HepG2 (cell line): ENCODE measurements at regions not wholly inside any gene's neighbourhood (a gene's known extent, or its start where the extent isn't known, plus 50 kb on each side); places are given as distances from the start of the nearest gene placed in this dataset.
A peak's percentile ranks its signal among the peaks of the same experiment; 100 is the strongest.

Experiments used
- ATAC-seq: fragments of 200-7000 bp; cut with Tn5 transposase; 3 replicates; pipeline ENCODE4 v1.9.1; 2020; ENCODE audit warnings: mild to moderate bottlenecking, moderate library complexity
- BruUV-seq: library from RNA; stranded (reverse); fragments of 400-500 nt; replicated peaks from 2 replicates; lab custom pipeline; 2021; lab: Mats Ljungman, UMichigan
- CTCF ChIA-PET: fragments of 300-600 bp; formaldehyde crosslinking; extraction: SDS; loops from one replicate; lab custom pipeline; 2021; ENCODE audit warnings: low total read pairs, inconsistent platforms, low intra/inter-chr PET ratio; lab: Yijun Ruan, JAX
- POLR2A ChIA-PET: fragments of 350-600 bp; sonication (Branson Sonifier 250); formaldehyde crosslinking; loops from one replicate; lab custom pipeline; 2020; ENCODE audit warnings: antibody characterized with exemption, inconsistent platforms; lab: Yijun Ruan, JAX
- DNase-seq: peaks from one replicate; pipeline ENCODE4 v3.0.0-alpha.2; 2015; ENCODE audit warnings: low spot score
- FAIRE-seq: peaks from 3 replicates; lab custom pipeline; 2011; peaks lifted over from hg19 to GRCh38; lab: Jason Lieb, UNC
- H2AFZ ChIP-seq: one replicate; pipeline ENCODE4 v1.6.1; 2011; ENCODE audit warnings: low read length, inconsistent platforms
- H3K27ac ChIP-seq: fragments of 300-600 bp; 3 replicates; pipeline ENCODE4 v1.8.0; 2011; ENCODE audit warnings: mixed run types, mild to moderate bottlenecking, mixed read lengths, low read length, inconsistent platforms; ENCODE audit not compliant: insufficient read depth; ENCODE audit errors: extremely low read length
- H3K27me3 ChIP-seq, 2 experiments: fragments of 200-600 bp in 1 of 2; 2 replicates in 1 of 2; 3 replicates in 1 of 2; pipeline versions ENCODE4 v1.6.0 to v1.8.0; 2011; ENCODE audit warnings: low read length in 2 of 2, mild to moderate bottlenecking in 2 of 2, moderate library complexity in 2 of 2, inconsistent platforms in 1 of 2; ENCODE audit not compliant: insufficient read depth in 2 of 2, control insufficient read depth in 1 of 2
- H3K36me3 ChIP-seq, 2 experiments: fragments of 200-600 bp in 1 of 2; replicated peaks in 1 of 2; 2 replicates in 1 of 2; 3 replicates in 1 of 2; pipeline versions ENCODE4 v1.5.1 to v1.8.0; 2011; ENCODE audit warnings: low read length in 2 of 2, inconsistent platforms in 1 of 2; ENCODE audit not compliant: insufficient read depth in 2 of 2, control insufficient read depth in 1 of 2
- H3K4me1 ChIP-seq: 2 replicates; pipeline ENCODE4 v1.5.1; 2012; ENCODE audit warnings: low read length, inconsistent platforms; ENCODE audit not compliant: insufficient read depth
- H3K4me2 ChIP-seq: 2 replicates; pipeline ENCODE4 v1.6.0; 2011; ENCODE audit warnings: low read depth, low read length, inconsistent platforms
- H3K4me3 ChIP-seq, 3 experiments: fragments of 200-600 bp in 1 of 3; sonication (generic), shearing (Covaris generic) in 1 of 3; replicated peaks in 1 of 3; 2 replicates each; pipeline ENCODE4 v1.5.1; 2011 to 2016; ENCODE audit warnings: low read length in 3 of 3, inconsistent platforms in 2 of 3, low read depth in 2 of 3, mild to moderate bottlenecking in 2 of 3, control low read depth in 1 of 3, mixed read lengths in 1 of 3; ENCODE audit not compliant: insufficient read depth in 1 of 3
- H3K79me2 ChIP-seq: one replicate; pipeline ENCODE4 v1.6.1; 2011; ENCODE audit warnings: low read length, inconsistent platforms; ENCODE audit not compliant: insufficient read depth
- H3K9ac ChIP-seq: 2 replicates; pipeline ENCODE4 v1.6.0; 2011; ENCODE audit warnings: mild to moderate bottlenecking, low read depth, low read length, inconsistent platforms; ENCODE audit not compliant: insufficient read depth
- H3K9me3 ChIP-seq: 2 replicates; pipeline ENCODE4 v1.5.1; 2012; ENCODE audit warnings: mild to moderate bottlenecking, low read length
- H4K20me1 ChIP-seq: 2 replicates; pipeline ENCODE4 v1.6.0; 2011; ENCODE audit warnings: inconsistent platforms, mild to moderate bottlenecking, low read length, moderate library complexity; ENCODE audit not compliant: insufficient read depth
- ARID5B ChIP-seq: IDR thresholded peaks from 2 replicates; pipeline ENCODE4 v1.4.0; 2020; ENCODE audit warnings: mild to moderate bottlenecking, missing genetic modification reagents
- ETV5 ChIP-seq: IDR thresholded peaks from 2 replicates; pipeline ENCODE4 v1.6.1; 2018; ENCODE audit warnings: missing biosample characterization, missing genetic modification reagents, inconsistent platforms, borderline replicate concordance
- FOSL2 ChIP-seq: sonication (generic); formaldehyde crosslinking; IDR thresholded peaks from 2 replicates; pipeline ENCODE4 v1.4.0; 2020; ENCODE audit warnings: missing genetic modification reagents
- FOXP1 ChIP-seq, 2 experiments: fragments of 450-650 bp in 1 of 2; IDR thresholded peaks; 2 replicates each; pipeline ENCODE4 v1.6.1; 2017 to 2018; ENCODE audit warnings: antibody characterized with exemption in 1 of 2
- GATAD2A ChIP-seq: IDR thresholded peaks from 2 replicates; pipeline ENCODE4 v1.6.1; 2016
- HOMEZ ChIP-seq: IDR thresholded peaks from 2 replicates; pipeline ENCODE4 v1.6.1; 2016; ENCODE audit warnings: low read depth
- IRF1 ChIP-seq: sonication (generic); formaldehyde crosslinking; IDR thresholded peaks from 2 replicates; pipeline ENCODE4 v1.4.0; 2020; ENCODE audit warnings: low read depth, mild to moderate bottlenecking, missing genetic modification reagents
- KLF11 ChIP-seq: IDR thresholded peaks from 2 replicates; pipeline ENCODE4 v1.6.1; 2016; ENCODE audit warnings: missing compliant biosample characterization
- KLF9 ChIP-seq: IDR thresholded peaks from 2 replicates; pipeline ENCODE4 v1.6.1; 2016; ENCODE audit warnings: low read depth
- LCORL ChIP-seq, 2 experiments: fragments of 450-650 bp in 1 of 2; sonication (generic) in 1 of 2; formaldehyde crosslinking in 1 of 2; IDR thresholded peaks; 2 replicates each; pipeline versions ENCODE4 v1.5.0 to v1.6.1; 2017 to 2020; ENCODE audit warnings: antibody characterized with exemption in 1 of 2, missing genetic modification reagents in 1 of 2
- MYNN ChIP-seq: sonication (generic); formaldehyde crosslinking; IDR thresholded peaks from 2 replicates; pipeline ENCODE4 v1.4.0; 2020; ENCODE audit warnings: mild to moderate bottlenecking, low read depth, missing genetic modification reagents
- NCOA2 ChIP-seq: sonication (generic); formaldehyde crosslinking; IDR thresholded peaks from 2 replicates; pipeline ENCODE4 v1.8.0; 2022; ENCODE audit warnings: inconsistent platforms
- NFATC3 ChIP-seq: sonication (generic); formaldehyde crosslinking; IDR thresholded peaks from 2 replicates; pipeline ENCODE4 v1.5.1; 2020; ENCODE audit warnings: mild to moderate bottlenecking, missing genetic modification reagents
- RBM22 ChIP-seq: fragments of 200-400 bp; formaldehyde crosslinking; optimal IDR thresholded peaks from 2 replicates; pipeline ENCODE3; 2017; ENCODE audit warnings: mild to moderate bottlenecking, low read length, moderate library complexity
- SAP130 ChIP-seq: IDR thresholded peaks from 2 replicates; pipeline ENCODE4 v1.6.1; 2016; ENCODE audit warnings: low read depth
- ZBTB7B ChIP-seq: sonication (generic); formaldehyde crosslinking; IDR thresholded peaks from 2 replicates; pipeline ENCODE4 v1.4.0; 2020; ENCODE audit warnings: missing genetic modification reagents
- ZNF12 ChIP-seq: sonication (generic); formaldehyde crosslinking; IDR thresholded peaks from 2 replicates; pipeline ENCODE4 v1.5.0; 2020; ENCODE audit warnings: missing genetic modification reagents
- ZNF326 ChIP-seq: sonication (generic); formaldehyde crosslinking; IDR thresholded peaks from 2 replicates; pipeline ENCODE4 v1.4.0; 2020; ENCODE audit warnings: missing genetic modification reagents, borderline replicate concordance
- in situ Hi-C: cut with HindIII; loops from 2 replicates; pipeline ENCODE4 v1.10.0; 2017; ENCODE audit warnings: low pct_unique_long_range_greater_than_20kb; ENCODE audit not compliant: extremely low pct_ligation_motif_present
- intact Hi-C: fragments of 100-400 bp; cut with micrococcal nuclease; formaldehyde crosslinking; loops from one replicate; pipeline ENCODE4 v1.10.0; 2022; ENCODE audit not compliant: unreplicated experiment

GRCh38 chr9:94176608-94177007 is 82.5 kb upstream of the ZNF169 start:
- ChIA-PET POLR2A (interaction anchor here (1.3 kb wide), 1 partner anchor 11 kb away, joined by 3 read pairs; no protein-coding TSS in a partner anchor), CTCF (no interaction called here)
- H3K4me3 ChIP-seq: no peak overlapping the region
- peaks cover 6 to 24% of the 10 kb centered on the region in 2 experiments; a peak in 4 of 5 replicates for H3K36me3 ChIP-seq
- no TSS peak for BruUV-seq
- FAIRE-seq (no peak), DNase-seq (peak; percentile 44), ATAC-seq (no peak; the same call in 2 of the 3 replicates)
- no peak overlapping the region for H3K9ac ChIP-seq
- H4K20me1 ChIP-seq: peaks cover 86% of the 10 kb centered on the region
- H3K9me3 ChIP-seq: no peaks in the 10 kb centered on the region
- H3K27ac ChIP-seq: no peak overlapping the region
- H2AFZ ChIP-seq: no peak overlapping the region
- intact Hi-C loops: no loop called here
- H3K4me2 ChIP-seq: no peak overlapping the region; the same call in 1 of the 2 replicates
- H3K4me1 ChIP-seq: peaks cover 82% of the 10 kb centered on the region
- in situ Hi-C loops: no loop called here
- peaks cover 65% of the 10 kb centered on the region for H3K79me2 ChIP-seq
- H3K27me3 ChIP-seq: no peaks in the 10 kb centered on the region
- peak; percentile 77 for TF ChIP-seq RBM22
- no peak for TF ChIP-seq MYNN (CRISPR knock-in tag)
- peak; percentile 57; the same call in 1 of the 2 replicates for TF ChIP-seq HOMEZ (CRISPR knock-in tag)
- 0 out of 2 replicates have a peak, but pooled peaks have one; percentile 2 for TF ChIP-seq NCOA2 (CRISPR knock-in tag)
- TF ChIP-seq ZBTB7B (CRISPR knock-in tag): peak; percentile 54; the same call in 1 of the 2 replicates
- no peak for TF ChIP-seq KLF9 (CRISPR knock-in tag)
- no peak for TF ChIP-seq NFATC3 (CRISPR knock-in tag)
- no peak for TF ChIP-seq FOXP1 (IDR thresholded peaks at IDR 0.05)
- TF ChIP-seq FOXP1 (CRISPR knock-in tag; IDR thresholded peaks at IDR 0.05): 0 out of 2 replicates have a peak, but pooled peaks have one; percentile 18
- no peak for TF ChIP-seq KLF11
- no peak for TF ChIP-seq ZNF326 (CRISPR knock-in tag)
- no peak for TF ChIP-seq IRF1 (CRISPR knock-in tag)
- 0 out of 2 replicates have a peak, but pooled peaks have one; percentile 19 for TF ChIP-seq SAP130
- TF ChIP-seq ZNF12 (CRISPR knock-in tag): peak; percentile 73; the same call in 1 of the 2 replicates
- TF ChIP-seq ARID5B (CRISPR knock-in tag): peak; percentile 49
- peak; percentile 60 for TF ChIP-seq GATAD2A (CRISPR knock-in tag)
- TF ChIP-seq FOSL2 (CRISPR knock-in tag): peak; percentile 80
- no peak for TF ChIP-seq LCORL (IDR thresholded peaks at IDR 0.05)
- TF ChIP-seq LCORL (CRISPR knock-in tag; IDR thresholded peaks at IDR 0.05): peak; percentile 24; the same call in 1 of the 2 replicates
- peak; percentile 27; the same call in 1 of the 2 replicates for TF ChIP-seq ETV5 (CRISPR knock-in tag)
